OCI-LY1 (cell line): ENCODE measurements at regions not wholly inside any gene's neighbourhood (a gene's known extent, or its start where the extent isn't known, plus 50 kb on each side); places are given as distances from the start of the nearest gene placed in this dataset.
"Not testable (repeated sequence)": the region's sequence is repeated elsewhere in the genome, so short reads cannot be mapped to it uniquely, and the experiment has no call there.

Experiments used
- H2AFZ ChIP-seq: fragments of 200-600 bp; sonication (generic), shearing (Covaris generic); 2 replicates; pipeline ENCODE4 v1.6.0; 2014; ENCODE audit warnings: antibody characterized with exemption, mild to moderate bottlenecking, low read length
- H3F3A ChIP-seq: fragments of 200-600 bp; sonication (generic), shearing (Covaris generic); 2 replicates; pipeline ENCODE4 v1.6.0; 2014; ENCODE audit warnings: mild to moderate bottlenecking, antibody characterized with exemption, low read length, moderate library complexity; ENCODE audit not compliant: insufficient read depth
- H3K27ac ChIP-seq: fragments of 200-600 bp; sonication (generic); 2 replicates; pipeline ENCODE4 v1.5.1; 2014; ENCODE audit warnings: low read length, mixed run types, mild to moderate bottlenecking, low read depth; ENCODE audit not compliant: poor library complexity, severe bottlenecking
- H3K27me3 ChIP-seq: fragments of 200-600 bp; sonication (generic); 2 replicates; pipeline ENCODE4 v1.6.0; 2014; ENCODE audit warnings: antibody characterized with exemption, mild to moderate bottlenecking, low read length, moderate library complexity; ENCODE audit not compliant: insufficient read depth
- H3K36me3 ChIP-seq: fragments of 200-600 bp; sonication (generic); 2 replicates; pipeline ENCODE4 v1.6.1; 2014; ENCODE audit warnings: mild to moderate bottlenecking, antibody characterized with exemption, low read length, moderate library complexity, mixed read lengths; ENCODE audit not compliant: insufficient read depth
- H3K4me1 ChIP-seq: fragments of 200-600 bp; sonication (generic); 2 replicates; pipeline ENCODE4 v1.5.1; 2014; ENCODE audit warnings: mild to moderate bottlenecking, low read length, moderate library complexity; ENCODE audit not compliant: insufficient read depth, severe bottlenecking
- H3K4me2 ChIP-seq: fragments of 200-600 bp; sonication (generic), shearing (Covaris generic); 2 replicates; pipeline ENCODE4 v1.6.1; 2014; ENCODE audit warnings: low read length
- H3K4me3 ChIP-seq: fragments of 200-600 bp; sonication (generic); 2 replicates; pipeline ENCODE4 v1.5.1; 2014; ENCODE audit warnings: low read length, low read depth, mild to moderate bottlenecking, mixed read lengths; ENCODE audit not compliant: poor library complexity, severe bottlenecking
- H3K79me2 ChIP-seq: fragments of 200-600 bp; shearing (Covaris generic); 2 replicates; pipeline ENCODE4 v1.6.1; 2016; ENCODE audit warnings: mixed run types, low read length, mixed read lengths; ENCODE audit not compliant: insufficient read depth
- H3K9ac ChIP-seq: fragments of 200-600 bp; sonication (generic), shearing (Covaris generic); 2 replicates; pipeline ENCODE4 v1.6.1; 2014; ENCODE audit warnings: mild to moderate bottlenecking, low read length, mixed read lengths
- H3K9me2 ChIP-seq: fragments of 200-600 bp; sonication (generic), shearing (Covaris generic); 2 replicates; pipeline ENCODE4 v1.6.1; 2014; ENCODE audit warnings: low read depth, mild to moderate bottlenecking, low read length, mixed read lengths
- H3K9me3 ChIP-seq: fragments of 200-600 bp; shearing (Covaris generic); 2 replicates; pipeline ENCODE4 v1.6.1; 2014; ENCODE audit warnings: low read length, mixed read lengths
- H4K20me1 ChIP-seq: fragments of 200-600 bp; sonication (generic), shearing (Covaris generic); 2 replicates; pipeline ENCODE4 v1.6.0; 2016; ENCODE audit warnings: mild to moderate bottlenecking, low read length; ENCODE audit not compliant: insufficient read depth
- EZH2 ChIP-seq: fragments of 200-600 bp; sonication (generic), shearing (Covaris generic); IDR thresholded peaks from 2 replicates; pipeline ENCODE4 v1.8.0; 2017; ENCODE audit warnings: borderline replicate concordance, mixed run types, mild to moderate bottlenecking, antibody characterized with exemption, low read length, moderate library complexity, mixed read lengths
- TF ChIP-seq, protein P1 (sequence below): fragments of 200-600 bp; sonication (generic), shearing (Covaris generic); IDR thresholded peaks from 2 replicates; pipeline ENCODE4 v1.5.1; 2017; ENCODE audit warnings: mild to moderate bottlenecking, antibody characterized with exemption, low read length, moderate library complexity, mixed read lengths

DNA sequence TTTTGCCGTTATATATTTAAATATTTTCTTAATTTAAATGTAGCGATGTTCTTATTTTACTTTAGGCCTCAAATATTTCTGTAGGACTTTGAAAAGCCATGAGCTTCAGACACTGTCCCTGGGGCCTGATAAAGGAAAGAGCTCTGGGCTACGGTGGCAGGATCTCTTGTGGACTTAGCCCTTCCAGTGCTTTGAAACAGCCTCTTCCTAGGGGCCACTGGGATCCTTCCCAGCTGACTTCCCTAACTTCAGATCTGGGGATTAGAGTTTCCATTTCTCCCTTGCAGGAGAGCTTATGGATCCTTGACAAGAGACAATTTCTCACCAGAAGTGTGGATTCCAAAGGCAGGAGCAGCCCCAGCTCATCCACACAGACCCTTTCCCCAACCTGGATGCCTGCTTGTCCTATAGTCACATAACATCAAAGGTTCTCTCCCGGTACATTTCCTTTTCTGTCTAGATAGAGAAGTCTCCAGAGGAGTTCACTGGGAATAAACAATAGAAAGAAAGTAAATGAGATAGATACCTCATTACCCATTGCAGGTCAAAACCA, 221.4 kb downstream of the TTC6 start:
- no peaks in the 10 kb centered on the region for H3K27me3 ChIP-seq
- no peaks in the 10 kb centered on the region for H3K79me2 ChIP-seq
- H3K9me2 ChIP-seq: no peaks in the 10 kb centered on the region
- no peaks in the 10 kb centered on the region for H4K20me1 ChIP-seq
- H3K9ac ChIP-seq: no peak overlapping the region
- H3K4me3 ChIP-seq: no peak overlapping the region
- no peak overlapping the region for H2AFZ ChIP-seq
- no peak overlapping the region for H3K27ac ChIP-seq
- no peak for TF ChIP-seq EZH2
- TF ChIP-seq, protein P1, sequence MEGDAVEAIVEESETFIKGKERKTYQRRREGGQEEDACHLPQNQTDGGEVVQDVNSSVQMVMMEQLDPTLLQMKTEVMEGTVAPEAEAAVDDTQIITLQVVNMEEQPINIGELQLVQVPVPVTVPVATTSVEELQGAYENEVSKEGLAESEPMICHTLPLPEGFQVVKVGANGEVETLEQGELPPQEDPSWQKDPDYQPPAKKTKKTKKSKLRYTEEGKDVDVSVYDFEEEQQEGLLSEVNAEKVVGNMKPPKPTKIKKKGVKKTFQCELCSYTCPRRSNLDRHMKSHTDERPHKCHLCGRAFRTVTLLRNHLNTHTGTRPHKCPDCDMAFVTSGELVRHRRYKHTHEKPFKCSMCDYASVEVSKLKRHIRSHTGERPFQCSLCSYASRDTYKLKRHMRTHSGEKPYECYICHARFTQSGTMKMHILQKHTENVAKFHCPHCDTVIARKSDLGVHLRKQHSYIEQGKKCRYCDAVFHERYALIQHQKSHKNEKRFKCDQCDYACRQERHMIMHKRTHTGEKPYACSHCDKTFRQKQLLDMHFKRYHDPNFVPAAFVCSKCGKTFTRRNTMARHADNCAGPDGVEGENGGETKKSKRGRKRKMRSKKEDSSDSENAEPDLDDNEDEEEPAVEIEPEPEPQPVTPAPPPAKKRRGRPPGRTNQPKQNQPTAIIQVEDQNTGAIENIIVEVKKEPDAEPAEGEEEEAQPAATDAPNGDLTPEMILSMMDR: no peak
- no peaks in the 10 kb centered on the region for H3K9me3 ChIP-seq
- H3K36me3 ChIP-seq: no peaks in the 10 kb centered on the region
- no peaks in the 10 kb centered on the region for H3K4me1 ChIP-seq
- H3F3A ChIP-seq: no peaks in the 10 kb centered on the region
- no peak overlapping the region for H3K4me2 ChIP-seq

DNA sequence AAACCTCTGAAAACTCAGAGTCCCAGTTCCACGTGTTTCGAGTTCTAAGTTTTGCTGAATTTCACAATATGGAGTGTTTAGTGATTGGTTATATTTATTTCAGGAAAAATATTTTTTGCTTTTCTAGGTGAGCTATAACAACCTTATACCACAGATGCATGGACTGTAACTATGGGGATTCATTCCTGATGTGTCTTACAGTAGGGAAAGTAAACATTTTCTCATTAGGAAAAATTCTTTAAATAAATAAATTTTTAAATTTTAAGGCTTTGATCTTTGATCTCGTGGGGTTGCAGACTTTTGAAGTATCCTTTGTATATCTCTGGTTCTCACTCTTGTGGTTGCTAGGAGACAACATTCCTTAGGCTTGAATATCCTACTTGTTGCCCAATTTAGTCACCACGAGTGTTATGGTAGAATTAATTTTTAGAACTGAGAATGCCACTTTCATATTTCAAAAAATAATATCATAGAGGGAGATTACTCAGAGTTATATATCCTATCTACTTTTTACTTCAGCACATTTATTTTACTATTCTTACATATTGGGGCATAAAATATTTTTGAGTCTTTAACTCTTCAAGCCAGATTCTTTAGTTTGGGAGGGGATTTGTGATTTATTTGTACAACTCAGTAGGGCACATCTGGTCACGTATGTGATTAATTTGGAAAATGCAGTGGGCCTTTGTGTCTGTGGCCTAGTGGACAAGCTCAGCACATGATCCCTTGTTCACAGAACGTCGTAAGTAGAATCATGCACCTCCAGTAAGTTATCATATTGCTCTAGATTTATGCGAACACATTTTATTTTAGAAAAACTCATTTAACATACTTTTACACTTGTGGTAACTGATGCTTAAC, 224.0 kb downstream of the TTC6 start:
- Histone ChIP-seq H4K20me1 (no peaks in the 10 kb centered on the region), H2AFZ (no peak overlapping the region), H3K9me3 (no peaks in the 10 kb centered on the region), H3K4me2 (no peak overlapping the region), H3F3A (no peaks in the 10 kb centered on the region), H3K4me3 (no peak overlapping the region), H3K36me3 (no peaks in the 10 kb centered on the region), H3K27me3 (no peaks in the 10 kb centered on the region), H3K4me1 (no peaks in the 10 kb centered on the region), H3K27ac (no peak overlapping the region), H3K9ac (no peak overlapping the region), H3K79me2 (no peaks in the 10 kb centered on the region), H3K9me2 (no peaks in the 10 kb centered on the region)
- TF ChIP-seq EZH2: no peak
- TF ChIP-seq, protein P1: no peak

DNA sequence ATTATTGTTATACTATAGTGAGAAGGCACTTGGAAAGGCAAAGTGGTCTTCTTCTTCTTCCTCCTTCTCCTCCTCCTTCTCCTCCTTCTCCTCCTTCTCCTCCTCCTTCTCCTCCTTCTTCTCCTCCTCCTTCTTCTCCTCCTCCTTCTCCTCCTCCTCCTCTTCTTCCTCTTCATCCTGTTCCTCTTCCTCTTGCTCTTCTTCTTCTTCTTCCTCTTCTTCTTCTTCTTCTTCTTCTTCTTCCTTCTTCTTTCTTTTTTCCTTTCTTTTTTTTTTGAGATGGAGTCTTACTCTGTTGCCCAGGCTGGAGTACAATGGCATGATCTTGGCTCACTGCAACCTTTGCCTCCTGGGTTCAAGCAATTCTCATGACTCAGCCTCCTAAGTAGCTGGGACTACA, 225.4 kb downstream of the TTC6 start:
- not testable (repeated sequence) for H2AFZ ChIP-seq, H3K9me3 ChIP-seq, H3K9me2 ChIP-seq, H3K9ac ChIP-seq, H3K36me3 ChIP-seq, H3K4me2 ChIP-seq, H3K4me3 ChIP-seq, H4K20me1 ChIP-seq, H3K27ac ChIP-seq, H3K79me2 ChIP-seq, H3K27me3 ChIP-seq, H3K4me1 ChIP-seq, H3F3A ChIP-seq
